ENCODE measurements at regions not wholly inside any gene's neighbourhood (a gene's known extent, or its start where the extent isn't known, plus 50 kb on each side); places are given as distances from the start of the nearest gene placed in this dataset.

DNA sequence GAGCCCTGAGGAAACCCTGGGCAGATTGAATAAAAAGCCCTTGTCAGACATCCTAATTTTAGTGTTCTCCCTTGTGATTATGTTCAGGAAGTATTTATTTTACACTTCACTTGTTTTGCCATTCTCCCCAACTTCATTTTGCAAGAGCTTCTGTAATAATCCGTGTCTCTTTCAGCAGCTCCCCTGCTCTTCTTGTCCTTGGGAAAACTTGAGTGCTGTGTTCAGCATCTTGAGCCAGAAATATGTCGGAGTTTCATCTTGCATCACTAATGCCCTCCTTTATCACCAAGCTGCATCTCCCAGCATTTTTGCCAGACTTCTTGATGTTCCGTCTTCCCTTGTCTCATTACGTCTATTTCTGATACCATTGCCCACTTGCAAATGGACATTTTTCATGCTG is 486.5 kb upstream of the EEF2KMT start:
- DNase-seq (ENCODE audit: low read depth), result no peak

DNA sequence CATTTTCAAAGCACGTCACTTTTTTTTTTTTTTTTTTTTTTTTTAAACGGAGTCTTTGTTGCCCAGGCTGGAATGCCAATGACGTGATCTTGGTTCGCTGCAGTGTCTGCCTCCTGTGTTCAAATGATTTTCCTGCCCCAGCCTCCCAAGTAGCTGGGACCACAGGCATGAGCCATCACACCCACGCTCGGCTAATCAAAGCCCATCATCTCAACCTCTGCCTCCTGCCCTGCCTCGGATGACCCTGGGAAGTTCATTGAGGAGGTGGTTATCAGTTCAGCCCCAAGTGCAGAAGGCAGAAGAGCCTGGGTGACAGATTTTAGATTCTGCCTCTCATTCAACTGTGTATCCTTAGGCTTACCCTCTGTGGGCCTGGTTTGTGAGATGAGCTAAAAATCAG is 484.9 kb upstream of the EEF2KMT start:
- no peak for DNase-seq (ENCODE audit: low read depth)

DNA sequence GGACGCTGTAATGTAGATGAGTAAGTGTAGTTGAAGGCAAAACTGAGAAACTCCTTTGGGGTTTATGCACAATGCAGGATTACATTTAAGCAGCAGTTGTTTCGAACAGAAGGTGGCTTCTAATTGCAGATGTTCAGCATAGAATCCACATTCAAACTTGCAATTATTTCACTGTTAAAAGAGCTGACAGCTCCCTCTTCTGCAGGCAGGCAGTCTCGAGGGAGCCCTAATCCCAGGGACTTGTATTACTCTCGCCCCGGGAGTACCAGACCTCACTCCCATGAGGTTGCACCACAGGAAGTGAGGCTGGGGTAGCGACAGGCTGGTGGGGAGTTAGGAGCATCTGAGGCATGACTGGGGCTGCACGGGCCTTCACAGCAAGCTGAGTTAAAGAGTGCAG is 484.3 kb upstream of the EEF2KMT start:
- DNase-seq (ENCODE audit: low read depth), result no peak

DNA sequence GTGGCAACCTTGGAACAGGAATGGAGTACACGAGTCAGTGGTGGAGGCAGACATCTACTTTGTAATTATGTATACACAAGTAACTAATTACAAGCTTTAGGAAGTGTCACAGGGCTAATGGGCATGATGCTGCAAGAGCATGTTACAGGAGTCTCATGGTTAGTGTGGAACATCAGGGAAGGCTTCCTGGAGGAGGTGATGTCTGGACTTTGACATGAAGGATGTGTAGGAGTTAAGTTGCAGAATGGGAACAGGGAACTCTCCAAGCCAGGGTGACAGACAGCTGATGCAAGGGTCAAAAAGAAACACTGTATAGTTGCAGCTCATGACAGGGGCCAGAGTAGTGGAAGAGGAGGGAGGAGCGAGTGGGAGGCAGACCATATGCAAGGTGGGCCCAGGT is 483.8 kb upstream of the EEF2KMT start:
- no peak for DNase-seq (ENCODE audit: low read depth)

DNA sequence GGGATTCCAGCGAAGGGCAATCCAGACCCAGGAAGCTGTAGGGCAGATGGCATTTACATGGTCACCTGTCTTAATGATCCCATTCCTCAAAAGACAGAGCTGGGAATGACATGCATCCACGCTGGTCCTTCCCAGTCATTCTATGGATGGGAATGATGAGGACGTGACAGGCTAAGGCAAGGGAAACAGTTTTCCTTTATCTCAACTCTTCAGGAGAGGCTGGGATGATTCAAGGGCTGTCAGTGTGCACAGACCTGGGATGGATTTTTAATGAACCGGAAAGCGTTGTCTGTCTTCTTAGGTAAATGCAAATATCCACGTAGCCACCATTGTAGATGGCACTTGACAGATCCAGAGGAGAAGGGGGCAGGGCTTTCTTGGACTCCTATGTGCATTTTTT is 483.2 kb upstream of the EEF2KMT start:
- DNase-seq (ENCODE audit: low read depth), result no peak

DNA sequence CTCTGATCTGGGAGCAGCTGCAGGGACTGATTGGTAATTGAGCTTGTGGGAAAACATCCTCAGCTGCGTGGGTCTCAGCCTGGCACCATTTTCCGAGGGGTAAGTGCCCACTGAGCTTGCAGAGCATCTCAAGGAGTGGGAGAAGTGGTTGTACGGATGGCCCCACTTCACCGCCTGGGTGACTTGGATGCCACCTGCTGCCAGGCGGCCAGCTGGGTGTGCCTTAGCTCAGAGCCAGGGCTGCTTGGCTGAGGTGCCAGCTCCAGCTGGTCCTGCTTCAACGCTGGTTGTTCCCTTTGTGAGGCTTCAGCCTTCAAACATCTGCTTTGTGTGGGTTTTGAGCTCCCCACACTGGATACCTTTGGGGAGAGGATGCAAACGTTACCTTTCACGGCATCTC is 482.7 kb upstream of the EEF2KMT start:
- DNase-seq (ENCODE audit: low read depth), result no peak

DNA sequence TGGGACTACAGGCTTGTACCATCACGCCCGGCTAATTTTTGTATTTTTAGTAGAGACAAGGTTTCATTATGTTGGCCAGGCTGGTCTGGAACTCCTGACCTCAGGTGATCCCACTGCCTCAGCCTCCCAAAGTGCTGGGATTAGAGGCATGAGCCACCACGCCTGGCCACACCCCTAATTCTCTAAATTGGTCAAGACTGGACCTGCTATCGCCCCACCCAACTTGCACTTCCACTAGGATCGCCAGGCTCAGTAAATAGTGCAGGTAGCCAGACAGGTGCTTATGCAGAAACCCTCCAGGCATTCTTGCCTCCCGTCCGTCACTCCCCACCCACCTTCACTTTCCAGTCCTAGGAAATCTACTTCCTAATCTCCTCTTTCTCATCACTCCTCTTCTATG is 481.4 kb upstream of the EEF2KMT start:
- no peak for DNase-seq (ENCODE audit: low read depth)

DNA sequence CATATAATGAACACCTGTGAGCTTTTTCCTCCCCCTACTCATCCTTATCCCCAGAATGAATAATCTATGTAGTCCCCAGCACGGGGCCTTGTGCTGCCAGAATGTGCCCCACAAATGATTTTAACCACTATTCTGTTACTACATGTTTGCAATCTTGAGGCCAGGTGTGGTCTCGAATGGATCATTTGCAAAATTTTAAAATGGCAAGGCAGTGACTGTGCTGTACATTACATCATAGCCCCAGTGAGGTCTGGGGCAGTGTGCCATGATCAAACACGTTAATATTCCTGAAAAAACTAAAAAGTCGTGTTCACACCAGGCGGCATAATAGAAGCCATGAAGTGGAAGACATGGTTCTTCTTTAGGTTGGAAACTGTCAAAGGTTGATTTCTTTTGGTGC is 479.9 kb upstream of the EEF2KMT start:
- DNase-seq (ENCODE audit: low read depth), result no peak

DNA sequence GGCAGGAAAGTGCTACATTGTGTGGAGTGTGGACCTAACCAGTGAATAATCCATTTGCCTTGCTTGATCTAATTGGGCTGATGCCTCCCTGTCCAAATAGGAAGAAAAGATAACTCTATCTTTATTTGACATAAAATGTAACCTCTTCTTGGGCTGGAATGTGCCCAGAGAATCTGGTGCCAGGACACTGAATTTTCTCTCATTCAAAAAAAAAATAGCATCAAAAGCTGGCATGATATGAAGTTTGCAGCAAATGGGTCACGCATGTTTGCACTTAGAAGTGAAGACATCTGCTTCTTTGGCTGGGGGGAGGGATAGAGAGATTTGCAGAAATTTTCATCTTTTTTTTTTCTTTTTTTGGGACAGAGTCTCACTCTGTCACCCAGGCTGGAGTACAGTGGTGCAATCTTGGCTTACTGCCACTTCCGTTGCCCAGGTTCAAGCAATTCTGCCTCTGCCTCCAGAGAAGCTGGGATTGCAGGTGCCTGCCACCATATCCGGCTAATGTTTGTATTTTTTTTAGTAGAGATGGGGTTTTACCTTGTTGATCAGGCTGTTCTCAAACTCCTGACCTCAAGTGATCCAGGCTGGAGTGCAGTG is 478.2 kb upstream of the EEF2KMT start:
- no peak for DNase-seq (ENCODE audit: low read depth)

DNA sequence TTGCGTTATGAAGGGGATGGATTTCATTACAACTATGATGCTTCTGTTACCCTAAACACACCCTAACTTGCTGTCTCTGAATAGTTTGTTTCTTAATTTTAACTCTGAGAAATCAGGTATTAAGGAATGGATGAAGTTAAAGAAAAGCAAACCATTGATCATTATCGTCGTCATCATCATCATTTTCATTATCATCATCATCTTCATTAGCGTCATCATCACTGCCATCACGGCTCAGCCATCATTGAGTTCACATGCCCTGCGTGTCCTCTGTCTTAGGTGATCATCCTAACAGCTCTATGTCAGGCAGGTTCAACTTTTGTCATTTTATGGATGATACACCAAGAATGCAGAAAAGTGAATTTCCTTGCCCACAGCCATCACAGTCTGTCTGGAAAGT is 477.5 kb upstream of the EEF2KMT start:
- no peak for DNase-seq (ENCODE audit: low read depth)

DNA sequence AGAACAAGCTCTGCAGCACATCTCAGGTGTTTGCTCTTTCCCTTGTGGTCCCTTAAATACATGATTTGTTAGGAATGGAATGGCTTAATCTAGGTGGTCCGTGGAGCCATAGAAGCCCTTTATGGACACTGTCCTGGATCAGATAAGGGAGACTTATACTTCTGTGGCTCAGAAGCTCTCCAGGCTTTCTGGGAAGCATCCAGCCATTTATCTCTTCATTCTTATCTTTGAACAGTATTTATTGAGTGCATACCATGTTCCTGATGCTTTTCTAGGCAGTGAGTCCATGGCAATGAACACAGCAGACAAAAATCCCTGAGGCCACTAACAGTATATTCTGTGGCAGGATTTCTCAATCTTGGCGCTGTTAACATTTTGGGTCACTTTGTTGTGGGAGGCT is 474.5 kb upstream of the EEF2KMT start:
- no peak for DNase-seq (ENCODE audit: low read depth)

DNA sequence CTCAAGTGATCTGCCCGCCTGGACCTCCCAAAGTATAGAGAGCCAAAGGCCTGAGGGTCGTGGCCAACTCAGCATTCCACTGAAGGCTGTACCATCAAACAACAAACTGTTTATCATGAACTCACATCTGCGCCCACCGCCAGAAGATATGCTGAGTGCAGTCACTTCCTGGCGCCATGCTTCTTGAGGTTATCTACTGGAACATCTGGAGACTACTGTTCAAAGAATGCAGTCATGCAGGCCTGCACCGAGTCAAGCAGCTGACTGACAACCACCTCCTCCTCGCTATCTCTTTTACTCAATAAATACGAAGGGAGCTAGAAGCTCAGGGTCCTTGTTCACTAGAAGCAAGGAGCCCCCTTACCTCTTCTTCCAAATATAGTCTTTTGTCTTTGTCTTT is 473.9 kb upstream of the EEF2KMT start:
- no peak for DNase-seq (ENCODE audit: low read depth)

DNA sequence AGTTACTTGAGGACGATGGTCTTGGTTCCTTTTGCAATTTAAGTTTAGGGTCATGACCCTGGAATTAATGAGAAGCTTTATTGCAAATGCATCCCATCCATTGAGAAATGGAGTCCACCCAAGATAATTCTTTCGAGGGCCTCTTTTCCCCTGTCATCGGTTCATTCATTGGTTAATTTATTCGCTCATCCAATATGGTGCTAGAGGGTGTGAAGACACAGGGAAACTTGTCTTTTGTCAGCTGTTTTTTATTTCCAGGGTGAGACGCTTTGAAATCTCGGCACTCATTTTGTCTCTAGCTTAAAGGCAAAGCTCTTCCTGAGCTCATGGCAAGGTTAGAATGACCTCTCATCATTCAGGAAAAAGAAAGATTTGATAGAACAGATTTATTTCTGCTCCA is 464.2 kb upstream of the EEF2KMT start:
- no peak for DNase-seq (ENCODE audit: low read depth)

DNA sequence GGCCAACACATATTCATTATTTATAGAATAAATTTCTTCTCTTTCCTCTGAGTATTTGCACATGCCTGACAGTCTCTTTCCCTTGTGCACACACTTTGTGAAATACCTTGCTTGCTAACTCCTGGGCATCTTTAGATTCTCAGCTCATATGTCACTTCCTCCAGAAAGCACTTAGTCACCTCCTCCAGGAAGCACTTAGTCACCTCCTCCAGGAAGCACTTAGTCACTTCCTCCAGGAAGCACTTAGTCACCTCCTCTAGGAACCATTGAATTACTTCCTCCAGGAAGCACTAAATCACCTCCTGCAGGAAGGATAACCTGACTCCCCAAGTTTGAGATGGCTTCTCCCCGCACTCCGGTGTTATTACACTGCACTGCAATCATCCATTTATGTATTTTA is 462.5 kb upstream of the EEF2KMT start:
- DNase-seq (ENCODE audit: low read depth), result no peak

DNA sequence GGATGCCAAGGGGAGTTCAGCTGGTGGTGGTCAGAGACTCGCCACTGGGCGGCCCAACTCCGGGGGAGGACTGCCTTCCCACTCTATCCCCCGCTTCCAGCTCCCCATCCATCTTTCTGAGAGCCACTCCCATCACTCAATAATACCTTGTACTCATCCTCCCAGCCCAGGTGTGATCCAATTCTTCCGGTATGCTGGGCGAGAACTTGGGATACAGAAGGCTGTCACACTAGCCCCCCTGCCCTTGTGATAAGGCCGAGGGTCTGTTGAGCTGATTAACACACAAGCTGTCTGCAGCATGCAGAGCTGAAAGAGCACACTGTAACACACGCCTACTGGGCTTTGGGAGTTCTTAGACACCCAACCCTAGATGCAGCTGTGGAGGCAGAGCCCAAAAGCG is 460.4 kb upstream of the EEF2KMT start:
- no peak for DNase-seq (ENCODE audit: low read depth)

DNA sequence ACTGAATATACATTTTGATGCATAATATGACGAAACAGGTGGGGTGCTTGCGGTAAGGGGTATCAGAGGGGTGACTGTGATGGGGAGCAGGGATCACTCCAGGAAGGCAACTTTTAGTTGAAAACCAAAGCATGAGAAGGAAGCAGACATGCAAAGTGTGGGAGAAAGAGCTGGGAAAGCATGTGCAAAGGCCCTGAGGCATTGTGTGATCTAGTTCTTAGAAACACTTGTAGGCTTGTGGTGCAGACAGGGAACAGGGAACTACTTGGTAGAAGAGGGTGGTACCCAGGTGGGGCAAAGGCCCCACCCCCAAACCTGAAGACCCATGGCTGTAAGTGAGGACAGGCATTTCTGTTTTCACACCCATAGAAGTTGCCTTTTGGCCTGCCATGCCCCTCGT is 459.9 kb upstream of the EEF2KMT start:
- no peak for DNase-seq (ENCODE audit: low read depth)

DNA sequence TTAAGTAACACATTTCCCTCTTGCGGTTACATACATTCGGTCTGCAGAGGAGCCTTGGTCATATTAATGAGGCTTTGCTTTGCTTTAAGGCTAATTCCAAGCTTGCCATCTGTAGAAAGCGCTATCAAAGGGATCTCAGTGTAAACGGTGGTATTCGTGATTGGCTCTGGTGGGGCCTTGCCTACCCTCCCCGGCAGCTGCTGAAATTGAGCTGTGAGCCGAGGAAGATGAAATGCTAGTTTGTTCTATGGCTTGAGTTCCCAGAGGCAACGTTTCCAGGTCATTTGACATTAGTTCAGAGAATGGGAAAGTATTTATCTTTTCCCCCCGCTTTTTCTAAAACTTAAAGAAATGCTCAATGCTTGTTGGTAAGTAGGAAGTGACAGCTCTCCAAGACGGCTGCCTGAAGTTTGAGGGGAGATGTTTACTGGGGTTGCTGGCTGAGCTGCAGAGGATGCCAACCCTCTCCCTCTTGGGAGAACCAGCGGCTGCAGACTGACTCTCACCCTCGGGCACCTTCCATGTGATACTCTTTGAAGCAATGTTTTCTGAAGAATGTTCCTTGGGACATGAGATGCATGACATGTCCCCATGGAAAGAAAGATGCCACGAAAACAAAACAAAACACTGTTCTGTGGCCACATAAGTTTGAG is 458.7 kb upstream of the EEF2KMT start:
- DNase-seq (ENCODE audit: low read depth), result no peak

DNA sequence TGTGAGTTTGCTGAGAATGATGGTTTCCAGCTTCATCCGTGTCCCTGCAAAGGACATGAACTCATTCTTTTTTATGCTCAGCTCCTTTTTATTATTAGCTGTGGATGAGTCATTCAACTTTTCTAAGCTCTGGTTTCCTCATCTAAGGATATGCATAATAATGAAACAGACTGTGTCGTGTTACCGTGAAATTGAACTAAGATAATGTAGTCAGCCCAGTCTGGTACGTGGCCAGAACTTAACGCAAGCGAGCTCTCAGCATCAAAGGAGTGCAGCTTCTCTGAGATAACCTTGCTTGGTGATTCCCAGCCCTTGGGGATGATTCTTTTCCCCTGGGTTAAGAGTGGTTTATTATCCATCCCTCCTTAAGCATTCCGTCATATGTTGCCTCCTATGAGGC is 454.3 kb upstream of the EEF2KMT start:
- DNase-seq (ENCODE audit: low read depth), result no peak

DNA sequence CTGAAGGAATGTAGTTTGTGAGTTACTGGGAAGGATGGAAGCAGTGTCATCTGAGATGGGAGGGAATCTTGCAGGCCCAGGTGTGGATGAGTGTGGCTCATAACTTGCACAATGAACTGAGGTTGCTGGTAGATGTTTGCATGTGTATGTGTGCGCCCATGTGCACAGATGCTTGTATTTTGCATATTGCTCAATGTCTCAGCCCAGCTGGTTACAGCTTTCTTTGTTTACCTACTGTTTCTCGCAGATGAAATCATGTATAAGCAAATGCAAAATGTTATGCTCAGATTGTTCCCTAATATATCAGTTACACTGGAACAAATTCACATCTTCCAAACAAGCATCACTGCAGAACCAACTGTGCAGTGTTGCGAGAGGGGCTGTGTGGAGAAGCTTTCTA is 452.2 kb upstream of the EEF2KMT start:
- no peak for DNase-seq (ENCODE audit: low read depth)

DNA sequence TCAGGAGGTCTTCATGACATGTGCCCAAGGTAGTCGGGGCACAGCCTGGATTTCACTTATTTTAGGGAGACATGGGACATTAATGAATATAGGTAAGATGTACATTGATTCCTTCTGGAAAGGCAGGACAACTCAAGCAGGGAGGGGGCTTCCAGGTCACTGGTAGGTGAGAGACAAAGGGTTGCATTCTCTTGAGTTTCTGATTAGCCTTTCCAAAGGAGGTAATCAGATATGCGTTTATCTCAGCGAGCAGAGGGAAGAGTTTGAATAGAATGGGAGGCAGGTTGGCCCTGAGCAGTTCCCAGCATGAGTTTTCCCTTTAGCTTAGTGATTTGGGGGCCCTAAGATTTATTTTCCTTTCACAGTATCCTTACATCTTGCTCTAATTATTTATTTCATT is 443.8 kb upstream of the EEF2KMT start:
- DNase-seq (ENCODE audit: low read depth), result no peak

DNA sequence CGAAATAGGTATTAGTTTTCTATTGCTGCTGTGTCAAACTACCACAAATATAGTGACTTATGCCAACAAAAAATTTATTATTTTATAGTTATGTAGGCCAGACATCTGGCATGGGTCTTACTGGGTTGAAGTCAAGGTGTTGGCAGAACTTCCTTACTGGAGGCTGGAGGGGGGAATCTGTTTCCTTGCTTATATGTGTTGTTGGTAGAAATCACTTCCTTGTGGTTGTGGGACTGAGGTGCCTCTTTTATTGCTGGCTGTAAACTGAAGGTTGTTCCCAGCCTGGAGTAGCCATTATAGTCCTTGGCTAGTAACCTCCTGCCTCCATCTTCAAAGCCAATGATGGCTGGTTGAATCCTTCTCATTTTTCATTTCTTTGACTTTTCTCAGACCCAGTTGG is 439.8 kb upstream of the EEF2KMT start:
- no peak for DNase-seq (ENCODE audit: low read depth)

DNA sequence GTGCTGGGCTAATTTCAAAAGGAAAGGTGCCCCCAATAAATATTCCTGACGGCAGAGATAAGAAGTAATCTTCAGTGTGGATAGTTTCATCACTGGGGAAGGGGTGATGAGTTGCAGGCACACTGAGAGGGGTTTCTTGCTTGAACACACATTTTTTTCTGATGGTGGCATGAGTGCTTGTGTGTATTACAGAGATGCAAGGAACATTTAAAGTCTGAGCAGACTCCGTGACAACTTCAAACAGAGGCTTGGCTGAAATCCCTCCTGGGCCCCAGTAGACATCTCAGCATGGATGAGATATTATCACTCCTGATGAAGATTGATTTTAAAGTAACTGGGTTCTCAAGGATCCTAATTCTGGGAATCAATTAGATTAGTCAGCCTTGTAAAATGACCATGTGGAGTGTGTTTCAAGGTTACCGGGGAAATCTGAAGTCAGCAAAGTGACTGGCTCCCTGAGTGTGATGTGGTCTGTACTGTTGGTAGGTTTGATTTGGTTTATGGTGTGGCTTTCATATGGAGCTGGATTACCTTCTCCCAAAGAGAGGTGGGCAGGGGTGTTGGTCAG is 435.8 kb upstream of the EEF2KMT start:
- DNase-seq (ENCODE audit: low read depth), result no peak

DNA sequence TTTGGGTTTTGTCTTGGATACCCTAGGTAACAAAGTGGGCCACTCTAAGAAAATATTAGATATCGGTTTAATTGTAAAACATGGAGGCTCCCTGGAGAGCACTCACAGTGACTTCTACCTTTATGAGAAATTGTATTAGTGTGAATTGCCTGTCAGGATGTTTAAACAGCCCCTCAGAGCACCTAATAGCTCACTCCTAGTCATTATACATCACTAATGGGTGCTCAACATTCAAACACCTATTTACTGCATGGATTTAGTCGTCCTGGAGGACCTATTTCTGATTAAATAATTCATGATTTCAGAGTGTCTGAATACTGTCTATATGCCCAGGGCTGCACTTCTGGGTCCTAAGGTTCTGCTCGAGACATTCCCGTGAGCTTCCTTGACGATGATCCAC is 430.2 kb upstream of the EEF2KMT start:
- DNase-seq (ENCODE audit: low read depth), result no peak

DNA sequence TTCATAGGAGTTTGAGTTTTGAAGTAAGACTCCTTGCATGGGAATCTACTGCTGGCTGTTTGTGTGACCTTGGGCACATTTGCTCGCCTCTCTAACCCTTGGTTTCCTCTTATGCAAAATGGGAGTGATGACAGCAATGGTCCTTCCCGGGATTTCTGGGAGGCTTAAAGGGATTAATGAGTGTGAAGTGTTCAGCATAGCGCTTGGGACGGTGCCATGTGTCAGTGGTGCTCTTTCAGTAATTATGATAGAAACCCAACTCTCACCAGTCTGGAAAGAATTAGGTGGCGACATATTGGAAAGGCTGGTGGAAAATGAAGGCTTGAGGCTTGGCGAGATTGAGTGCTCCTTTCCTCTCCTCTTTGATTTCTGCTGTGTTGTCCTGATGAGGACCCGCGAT is 429.2 kb upstream of the EEF2KMT start:
- DNase-seq (ENCODE audit: low read depth), result no peak

Measured in activated gamma-delta T cell treated with anti-CD3 and anti-CD28 coated beads, Interleukin-2, amount 50 U/mL, for 16 hours (primary cell).